Ovary (tissue), 3 donors: ENCODE measurements at regions not wholly inside any gene's neighbourhood (a gene's known extent, or its start where the extent isn't known, plus 50 kb on each side); places are given as distances from the start of the nearest gene placed in this dataset.

Experiments
- CTCF ChIP-seq, 3 donors: fragments of 450-650 bp in 2 of 3; fragments of 200-600 bp in 1 of 3; IDR thresholded peaks; one replicate each; pipeline versions ENCODE4 v1.5.1 to v1.8.0; 2016 to 2022; ENCODE audit warnings: antibody characterized with exemption in 3 of 3, mild to moderate bottlenecking in 1 of 3
- EP300 ChIP-seq: sonication (generic); formaldehyde crosslinking; IDR thresholded peaks from one replicate; pipeline ENCODE4 v1.6.1; 2017; ENCODE audit warnings: antibody characterized with exemption
- POLR2A ChIP-seq: fragments of 450-650 bp; IDR thresholded peaks from one replicate; pipeline ENCODE4 v1.6.1; 2017; ENCODE audit warnings: antibody characterized with exemption, mild to moderate bottlenecking, moderate library complexity
- donor health status: DM: no; HTN: no; CAD: no.

GRCh38 chr1:199784138-199784895 lies 243.2 kb upstream of the NR5A2 start:
- TF ChIP-seq POLR2A (no peak), CTCF (IDR thresholded peaks at IDR 0.05) (no peak), EP300 (no peak)
